PC-3 (cell line): ENCODE measurements at regions not wholly inside any gene's neighbourhood (a gene's known extent, or its start where the extent isn't known, plus 50 kb on each side); places are given as distances from the start of the nearest gene placed in this dataset.

Experiments
- ATAC-seq: fragments of 200-7000 bp; cut with Tn5 transposase; 2 replicates; pipeline ENCODE4 v1.9.1; 2020; ENCODE audit warnings: mild to moderate bottlenecking, moderate library complexity
- BruUV-seq: library from RNA; stranded (reverse); fragments of 400-500 nt; replicated peaks from 2 replicates; lab custom pipeline; 2021; lab: Mats Ljungman, UMichigan
- CTCF ChIA-PET: fragments of 300-600 bp; sonication (Branson Sonifier 250); formaldehyde crosslinking; loops from one replicate; lab custom pipeline; 2022; ENCODE audit warnings: antibody characterized with exemption; lab: Charles Lee
- POLR2A ChIA-PET: fragments of 300-600 bp; sonication (Branson Sonifier 250); formaldehyde crosslinking; loops from one replicate; lab custom pipeline; 2022; ENCODE audit warnings: antibody characterized with exemption; ENCODE audit not compliant: unreplicated experiment; lab: Charles Lee
- DNase-seq: peaks from one replicate; pipeline ENCODE4 v3.0.0-alpha.2; 2015
- H2AFZ ChIP-seq: fragments of 300-600 bp; sonication (generic); 2 replicates; pipeline ENCODE4 v1.6.0; 2016; ENCODE audit warnings: antibody characterized with exemption, low read length
- H3F3A ChIP-seq: fragments of 300-600 bp; sonication (generic); one replicate; pipeline ENCODE4 v1.6.0; 2017; ENCODE audit warnings: antibody characterized with exemption, low read length, control low read depth, mild to moderate bottlenecking; ENCODE audit not compliant: unreplicated experiment
- H3K27ac ChIP-seq: fragments of 300-600 bp; sonication (generic); 2 replicates; pipeline ENCODE4 v1.5.1; 2016; ENCODE audit warnings: mild to moderate bottlenecking, low read length
- H3K27me3 ChIP-seq: fragments of 300-600 bp; sonication (generic); 2 replicates; pipeline ENCODE4 v1.6.1; 2016; ENCODE audit warnings: low read length, mixed read lengths
- H3K36me3 ChIP-seq: fragments of 300-600 bp; sonication (generic); 2 replicates; pipeline ENCODE4 v1.6.1; 2016; ENCODE audit warnings: low read depth, mixed run types, low read length, mixed read lengths
- H3K4me1 ChIP-seq: fragments of 300-600 bp; sonication (generic); 2 replicates; pipeline ENCODE4 v1.5.1; 2016; ENCODE audit warnings: low read length; ENCODE audit not compliant: insufficient read depth
- H3K4me2 ChIP-seq: fragments of 300-600 bp; sonication (generic); 2 replicates; pipeline ENCODE4 v1.6.0; 2016; ENCODE audit warnings: low read length
- H3K4me3 ChIP-seq: fragments of 300-600 bp; sonication (generic); 2 replicates; pipeline ENCODE4 v1.5.1; 2016; ENCODE audit warnings: mild to moderate bottlenecking, low read length, mixed read lengths
- H3K79me2 ChIP-seq: fragments of 300-600 bp; sonication (generic); 2 replicates; pipeline ENCODE4 v1.6.1; 2017; ENCODE audit warnings: low read length, mixed read lengths
- H3K9ac ChIP-seq: fragments of 300-600 bp; sonication (generic); 2 replicates; pipeline ENCODE4 v1.6.0; 2016; ENCODE audit warnings: mild to moderate bottlenecking, low read length
- H3K9me2 ChIP-seq: fragments of 300-600 bp; sonication (generic); replicated peaks from 2 replicates; pipeline ENCODE4 v1.6.1; 2016; ENCODE audit warnings: mixed run types, low read length, mixed read lengths
- H3K9me3 ChIP-seq: fragments of 300-600 bp; sonication (generic); 2 replicates; pipeline ENCODE4 v1.6.1; 2016; ENCODE audit warnings: low read length, mixed read lengths
- H4K20me1 ChIP-seq: fragments of 300-600 bp; sonication (generic); 2 replicates; pipeline ENCODE4 v1.6.1; 2016; ENCODE audit warnings: low read length, mixed read lengths
- EZH2 ChIP-seq: fragments of 300-600 bp; sonication (generic); IDR thresholded peaks from one replicate; pipeline ENCODE4 v1.6.1; 2017; ENCODE audit warnings: antibody characterized with exemption, mild to moderate bottlenecking, low read length; ENCODE audit not compliant: unreplicated experiment
- EZH2phosphoT487 ChIP-seq: fragments of 300-600 bp; sonication (generic); IDR thresholded peaks from 2 replicates; pipeline ENCODE4 v1.6.1; 2018; ENCODE audit warnings: mild to moderate bottlenecking, antibody characterized with exemption, low read length, borderline replicate concordance
- intact Hi-C: fragments of 100-400 bp; cut with micrococcal nuclease; formaldehyde crosslinking; loops from 2 replicates; pipeline ENCODE4 v1.9.0; 2023
- TF ChIP-seq, protein P1 (sequence below): fragments of 300-600 bp; sonication (generic); conservative IDR thresholded peaks from 2 replicates; pipeline ENCODE4 v1.5.1; 2017; ENCODE audit warnings: antibody characterized with exemption, low read depth, mild to moderate bottlenecking, low read length

DNA sequence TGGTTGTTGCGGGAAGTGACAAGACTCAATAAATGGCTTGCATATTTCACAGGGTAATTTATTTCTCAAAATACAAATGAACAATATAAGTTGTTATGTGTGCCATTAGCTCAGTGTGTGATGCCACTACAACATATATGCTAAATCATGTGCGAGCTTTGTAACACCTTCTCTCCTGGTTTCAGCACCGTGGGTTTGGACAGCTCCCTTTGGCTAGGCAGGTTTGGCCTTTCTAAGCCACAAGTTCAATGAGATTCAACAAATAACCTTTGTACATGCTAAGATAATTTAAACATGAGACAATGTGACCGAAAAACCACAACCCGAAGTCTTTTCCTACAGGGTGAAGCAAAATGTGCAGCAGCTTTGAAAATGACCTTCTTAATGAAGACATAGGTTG lies 563.9 kb downstream of the TMEM114 start:
- Histone ChIP-seq H3K4me3 (no peak overlapping the region), H3K4me1 (no peaks in the 10 kb centered on the region), H3K4me2 (no peak overlapping the region), H3K27ac (no peak overlapping the region), H3K79me2 (no peaks in the 10 kb centered on the region), H3K9me2 (no peaks in the 10 kb centered on the region), H3K9me3 (no peaks in the 10 kb centered on the region), H2AFZ (no peak overlapping the region), H3K36me3 (no peaks in the 10 kb centered on the region), H3K9ac (no peak overlapping the region), H3K27me3 (no peaks in the 10 kb centered on the region), H3F3A (no peaks in the 10 kb centered on the region), H4K20me1 (no peaks in the 10 kb centered on the region)
- no TSS peak for BruUV-seq
- DNase-seq: peak; percentile 1
- CTCF ChIA-PET: no interaction called here
- POLR2A ChIA-PET: no interaction called here
- no peak for ATAC-seq
- TF ChIP-seq, protein P1, sequence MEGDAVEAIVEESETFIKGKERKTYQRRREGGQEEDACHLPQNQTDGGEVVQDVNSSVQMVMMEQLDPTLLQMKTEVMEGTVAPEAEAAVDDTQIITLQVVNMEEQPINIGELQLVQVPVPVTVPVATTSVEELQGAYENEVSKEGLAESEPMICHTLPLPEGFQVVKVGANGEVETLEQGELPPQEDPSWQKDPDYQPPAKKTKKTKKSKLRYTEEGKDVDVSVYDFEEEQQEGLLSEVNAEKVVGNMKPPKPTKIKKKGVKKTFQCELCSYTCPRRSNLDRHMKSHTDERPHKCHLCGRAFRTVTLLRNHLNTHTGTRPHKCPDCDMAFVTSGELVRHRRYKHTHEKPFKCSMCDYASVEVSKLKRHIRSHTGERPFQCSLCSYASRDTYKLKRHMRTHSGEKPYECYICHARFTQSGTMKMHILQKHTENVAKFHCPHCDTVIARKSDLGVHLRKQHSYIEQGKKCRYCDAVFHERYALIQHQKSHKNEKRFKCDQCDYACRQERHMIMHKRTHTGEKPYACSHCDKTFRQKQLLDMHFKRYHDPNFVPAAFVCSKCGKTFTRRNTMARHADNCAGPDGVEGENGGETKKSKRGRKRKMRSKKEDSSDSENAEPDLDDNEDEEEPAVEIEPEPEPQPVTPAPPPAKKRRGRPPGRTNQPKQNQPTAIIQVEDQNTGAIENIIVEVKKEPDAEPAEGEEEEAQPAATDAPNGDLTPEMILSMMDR: no peak
- intact Hi-C loops: no loop called here

DNA sequence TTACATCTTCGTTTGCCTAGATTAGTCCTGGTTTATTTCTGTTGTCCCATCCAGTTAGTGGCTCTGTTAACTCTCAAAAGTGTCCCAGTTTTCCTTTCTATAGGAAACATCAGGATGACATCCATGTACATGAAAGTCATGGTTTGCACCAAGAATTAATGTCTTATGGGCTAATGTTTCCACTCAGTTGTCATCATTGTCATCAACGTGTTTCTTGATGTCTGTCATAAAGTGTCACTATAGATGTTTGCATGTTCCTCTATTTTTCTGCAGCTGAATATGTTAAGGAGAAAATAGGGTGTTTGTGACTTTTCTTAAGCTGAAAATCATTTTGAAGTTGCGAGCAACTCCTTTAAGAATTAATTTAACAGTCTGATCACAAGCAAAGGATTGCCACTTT lies 567.0 kb downstream of the TMEM114 start:
- Histone ChIP-seq H3K4me2 (no peak overlapping the region), H3K79me2 (no peaks in the 10 kb centered on the region), H3K9me3 (no peaks in the 10 kb centered on the region), H3K36me3 (no peaks in the 10 kb centered on the region), H3K9me2 (no peaks in the 10 kb centered on the region), H4K20me1 (no peaks in the 10 kb centered on the region), H3K4me3 (no peak overlapping the region), H3K9ac (no peak overlapping the region), H3K27ac (no peak overlapping the region), H2AFZ (no peak overlapping the region), H3F3A (no peaks in the 10 kb centered on the region), H3K4me1 (no peaks in the 10 kb centered on the region), H3K27me3 (no peaks in the 10 kb centered on the region)
- ChIA-PET POLR2A (no interaction called here), CTCF (no interaction called here)
- intact Hi-C loops: no loop called here
- no peak for TF ChIP-seq EZH2phosphoT487
- no peak for TF ChIP-seq EZH2
- TF ChIP-seq, protein P1: no peak
- DNase-seq (no peak), ATAC-seq (no peak)
- no TSS peak for BruUV-seq

DNA sequence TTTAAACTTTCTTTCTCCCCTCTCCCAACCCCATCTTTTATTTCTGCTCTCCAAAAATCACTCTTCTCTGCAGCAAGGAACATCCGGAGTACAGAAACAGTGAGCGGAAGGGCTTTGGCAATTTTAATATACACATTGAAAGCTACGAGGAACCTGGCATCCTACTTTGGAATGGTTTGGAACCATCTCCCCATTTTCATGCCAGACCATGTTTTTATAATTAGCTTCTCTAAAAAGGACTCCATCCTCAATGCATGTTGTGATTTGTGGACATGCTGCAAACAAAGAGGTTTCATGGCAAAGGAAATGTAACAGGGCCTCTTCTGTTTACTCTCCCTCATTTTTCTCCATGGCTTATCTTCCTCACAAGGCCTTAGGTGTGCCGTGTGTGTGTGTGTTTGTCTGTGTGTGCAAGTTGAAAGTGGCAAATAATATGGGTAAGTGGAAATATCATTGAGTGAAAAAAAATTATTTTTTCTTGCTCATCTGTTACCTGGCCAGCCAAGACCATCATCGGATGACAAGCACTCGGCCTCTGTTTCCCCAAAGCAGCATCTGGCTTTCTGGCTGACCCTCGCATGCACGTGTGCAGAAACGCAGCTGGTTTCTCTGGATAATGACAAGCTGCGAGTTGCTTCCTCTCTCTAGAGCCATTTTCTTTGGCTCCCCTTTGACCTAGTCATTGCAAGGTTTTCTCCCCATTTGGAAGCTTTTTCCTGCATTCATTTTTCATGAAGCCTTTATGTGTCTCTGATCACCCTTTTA lies 585.0 kb downstream of the TMEM114 start:
- no peak for DNase-seq
- Histone ChIP-seq H3K9ac (no peak overlapping the region), H3K4me3 (no peak overlapping the region), H4K20me1 (no peaks in the 10 kb centered on the region), H3K79me2 (no peaks in the 10 kb centered on the region), H3F3A (no peaks in the 10 kb centered on the region), H3K9me3 (no peaks in the 10 kb centered on the region), H3K4me1 (no peaks in the 10 kb centered on the region), H3K4me2 (no peak overlapping the region), H3K9me2 (no peaks in the 10 kb centered on the region), H3K36me3 (no peaks in the 10 kb centered on the region), H2AFZ (no peak overlapping the region), H3K27ac (no peak overlapping the region), H3K27me3 (no peaks in the 10 kb centered on the region)
- ChIA-PET CTCF (no interaction called here), POLR2A (no interaction called here)
- BruUV-seq: no TSS peak
- intact Hi-C loops: no loop called here
- ATAC-seq: no peak
- TF ChIP-seq, protein P1: no peak
- TF ChIP-seq EZH2phosphoT487: no peak
